Ascending aorta (tissue), 2 donors: ENCODE measurements at regions not wholly inside any gene's neighbourhood (a gene's known extent, or its start where the extent isn't known, plus 50 kb on each side); places are given as distances from the start of the nearest gene placed in this dataset.

Source experiments
- DNase-seq, 2 donors: peaks; one replicate each; pipeline ENCODE4 v3.0.0-alpha.2; 2019; ENCODE audit warnings: low spot score in 2 of 2
- H3K27ac ChIP-seq, 2 donors: fragments of 200-600 bp; sonication (generic); one replicate each; pipeline ENCODE4 v1.5.1; 2016 to 2017; ENCODE audit warnings: mild to moderate bottlenecking in 1 of 2
- H3K27me3 ChIP-seq: fragments of 200-600 bp; sonication (generic); one replicate; pipeline ENCODE4 v1.5.1; 2017
- H3K36me3 ChIP-seq, 2 donors: fragments of 200-600 bp; sonication (generic); one replicate each; pipeline ENCODE4 v1.5.1; 2016
- H3K4me1 ChIP-seq, 2 donors: fragments of 200-600 bp; sonication (generic); one replicate each; pipeline ENCODE4 v1.5.1; 2016 to 2017; ENCODE audit warnings: mild to moderate bottlenecking in 1 of 2
- H3K4me3 ChIP-seq, 2 donors: fragments of 200-600 bp; sonication (generic); one replicate each; pipeline ENCODE4 v1.5.1; 2016 to 2017; ENCODE audit warnings: mild to moderate bottlenecking in 1 of 2
- H3K9me3 ChIP-seq, 2 donors: fragments of 200-600 bp; sonication (generic); one replicate each; pipeline ENCODE4 v1.5.1; 2016
- CTCF ChIP-seq, 3 experiments: fragments of 200-600 bp in 2 of 3; fragments of 450-650 bp in 1 of 3; sonication (generic) in 2 of 3; IDR thresholded peaks; one replicate each; pipeline ENCODE4 v1.5.1; 2016 to 2019; ENCODE audit warnings: antibody characterized with exemption in 3 of 3, mild to moderate bottlenecking in 1 of 3, moderate library complexity in 1 of 3
- intact Hi-C: fragments of 100-400 bp; cut with DNase I; formaldehyde crosslinking; loops from one replicate; pipeline ENCODE4 v1.15.1; 2023

- Histone ChIP-seq H3K9me3 (no peaks in the 10 kb centered on the region), H3K4me3 (no peak overlapping the region), H3K4me1 (no peaks in the 10 kb centered on the region), H3K27ac (no peak overlapping the region), H3K36me3 (no peaks in the 10 kb centered on the region), H3K27me3 (no peaks in the 10 kb centered on the region)
- no peak for TF ChIP-seq CTCF (IDR thresholded peaks at IDR 0.05)
- no peak for DNase-seq
- intact Hi-C loops: no loop called here
These were observed 59.2 kb downstream of the FOXL3 start for GRCh38 chr7:348962-349743.

- Histone ChIP-seq H3K36me3 (no peaks in the 10 kb centered on the region), H3K4me3 (no peak overlapping the region)
- no peak for DNase-seq
These were observed 61.3 kb downstream of the FOXL3 start for GRCh38 chr7:351256-351655.

GRCh38 chr7:351681-352480, 61.9 kb downstream of the FOXL3 start:
- H3K27me3 ChIP-seq: no peaks in the 10 kb centered on the region
- TF ChIP-seq CTCF (IDR thresholded peaks at IDR 0.05): no peak
- H3K4me1 ChIP-seq: no peaks in the 10 kb centered on the region
- no peaks in the 10 kb centered on the region for H3K9me3 ChIP-seq
- no peak for DNase-seq
- H3K36me3 ChIP-seq: no peaks in the 10 kb centered on the region
- H3K4me3 ChIP-seq: no peak overlapping the region
- H3K27ac ChIP-seq: no peak overlapping the region
- intact Hi-C loops: no loop called here

More at GRCh38 chr7:351256-351655, 61.3 kb downstream of the FOXL3 start:
- TF ChIP-seq CTCF (IDR thresholded peaks at IDR 0.05): no peak
- intact Hi-C loops: no loop called here
- no peaks in the 10 kb centered on the region for H3K27me3 ChIP-seq
- H3K27ac ChIP-seq: no peak overlapping the region
- H3K4me1 ChIP-seq: no peaks in the 10 kb centered on the region
- H3K9me3 ChIP-seq: no peaks in the 10 kb centered on the region

- Histone ChIP-seq H3K4me1 (no peaks in the 10 kb centered on the region), H3K27me3 (no peaks in the 10 kb centered on the region), H3K9me3 (peaks cover 0 to 5% of the 10 kb centered on the region in 2 donors), H3K4me3 (no peak overlapping the region), H3K27ac (no peak overlapping the region), H3K36me3 (no peaks in the 10 kb centered on the region)
- TF ChIP-seq CTCF (IDR thresholded peaks at IDR 0.05): no peak
- intact Hi-C loops: no loop called here
- DNase-seq: no peak
These were observed 63.9 kb downstream of the FOXL3 start for GRCh38 chr7:353746-354325.

GRCh38 chr7:354597-355470, 64.9 kb downstream of the FOXL3 start:
- intact Hi-C loops: no loop called here
- H3K4me1 ChIP-seq: no peaks in the 10 kb centered on the region
- H3K9me3 ChIP-seq: peaks cover 0 to 5% of the 10 kb centered on the region in 2 donors
- no peak for TF ChIP-seq CTCF (IDR thresholded peaks at IDR 0.05)
- H3K36me3 ChIP-seq: no peaks in the 10 kb centered on the region
- no peak overlapping the region for H3K4me3 ChIP-seq
- no peak overlapping the region for H3K27ac ChIP-seq
- H3K27me3 ChIP-seq: peaks cover 5% of the 10 kb centered on the region
- no peak for DNase-seq
